ENCODE measurements at regions not wholly inside any gene's neighbourhood (a gene's known extent, or its start where the extent isn't known, plus 50 kb on each side); places are given as distances from the start of the nearest gene placed in this dataset.

GRCh38 chr19:27705896-27706295, 1507.1 kb downstream of the UQCRFS1 start:
- no peak for TF ChIP-seq EZH2 (IDR thresholded peaks at IDR 0.05; ENCODE audit: borderline replicate concordance, low read depth, low read length, poor library complexity, severe bottlenecking)
- TF ChIP-seq CTCF (conservative IDR thresholded peaks at IDR 0.05; ENCODE audit: low read depth, low read length), result no peak
